ENCODE measurements at regions not wholly inside any gene's neighbourhood (a gene's known extent, or its start where the extent isn't known, plus 50 kb on each side); places are given as distances from the start of the nearest gene placed in this dataset.
A peak's percentile ranks its signal among the peaks of the same experiment; 100 is the strongest.

DNA sequence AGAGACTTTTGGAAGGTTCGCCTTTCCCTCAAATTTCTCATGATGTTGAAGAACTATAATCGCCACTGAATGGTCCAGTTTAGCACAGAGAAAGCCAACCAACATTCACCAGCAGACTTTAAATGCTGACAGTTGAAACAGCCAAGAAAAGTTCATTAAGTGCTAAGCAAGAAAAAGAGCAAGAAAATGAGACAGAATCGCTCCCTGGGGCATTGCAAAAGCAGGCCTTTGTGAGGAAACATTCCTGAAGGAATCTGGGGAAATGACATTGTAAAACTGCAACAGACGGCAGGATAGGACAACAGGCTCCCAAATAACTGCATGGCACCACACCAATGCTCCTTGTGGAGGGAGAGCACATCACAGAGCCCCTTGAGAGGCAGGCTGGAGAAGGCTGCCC, 269.3 kb upstream of the ID2 start:
- H3K4me1 ChIP-seq = peaks cover 0 to 55% (median 11%) of the 10 kb centered on the region in 12 donors
- H3K9me3 ChIP-seq = no peaks in the 10 kb centered on the region
- intact Hi-C loops (cut with DNase I) = no loop called here
- H3K27ac ChIP-seq = peak overlapping the region in 5 of 12 donors; percentile 30 to 51 (median 47)
- DNase-seq (peak in 1 of 5 donors; percentile 57), ATAC-seq (peak in 3 of 4 donors; percentile 21 to 46 (median 34))
- H3K36me3 ChIP-seq = no peaks in the 10 kb centered on the region
- 39 to 58% (median 55%) methylated on average over 4 of the region's 4 CpGs for WGBS, 4 donors
- TF ChIP-seq, protein P1, sequence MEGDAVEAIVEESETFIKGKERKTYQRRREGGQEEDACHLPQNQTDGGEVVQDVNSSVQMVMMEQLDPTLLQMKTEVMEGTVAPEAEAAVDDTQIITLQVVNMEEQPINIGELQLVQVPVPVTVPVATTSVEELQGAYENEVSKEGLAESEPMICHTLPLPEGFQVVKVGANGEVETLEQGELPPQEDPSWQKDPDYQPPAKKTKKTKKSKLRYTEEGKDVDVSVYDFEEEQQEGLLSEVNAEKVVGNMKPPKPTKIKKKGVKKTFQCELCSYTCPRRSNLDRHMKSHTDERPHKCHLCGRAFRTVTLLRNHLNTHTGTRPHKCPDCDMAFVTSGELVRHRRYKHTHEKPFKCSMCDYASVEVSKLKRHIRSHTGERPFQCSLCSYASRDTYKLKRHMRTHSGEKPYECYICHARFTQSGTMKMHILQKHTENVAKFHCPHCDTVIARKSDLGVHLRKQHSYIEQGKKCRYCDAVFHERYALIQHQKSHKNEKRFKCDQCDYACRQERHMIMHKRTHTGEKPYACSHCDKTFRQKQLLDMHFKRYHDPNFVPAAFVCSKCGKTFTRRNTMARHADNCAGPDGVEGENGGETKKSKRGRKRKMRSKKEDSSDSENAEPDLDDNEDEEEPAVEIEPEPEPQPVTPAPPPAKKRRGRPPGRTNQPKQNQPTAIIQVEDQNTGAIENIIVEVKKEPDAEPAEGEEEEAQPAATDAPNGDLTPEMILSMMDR (IDR thresholded peaks at IDR 0.05) = no peak
- TF ChIP-seq POLR2A (IDR thresholded peaks at IDR 0.05) = no peak
- H3K4me3 ChIP-seq = peak overlapping the region in 1 of 12 donors; percentile 9
- no peaks in the 10 kb centered on the region for H3K27me3 ChIP-seq

DNA sequence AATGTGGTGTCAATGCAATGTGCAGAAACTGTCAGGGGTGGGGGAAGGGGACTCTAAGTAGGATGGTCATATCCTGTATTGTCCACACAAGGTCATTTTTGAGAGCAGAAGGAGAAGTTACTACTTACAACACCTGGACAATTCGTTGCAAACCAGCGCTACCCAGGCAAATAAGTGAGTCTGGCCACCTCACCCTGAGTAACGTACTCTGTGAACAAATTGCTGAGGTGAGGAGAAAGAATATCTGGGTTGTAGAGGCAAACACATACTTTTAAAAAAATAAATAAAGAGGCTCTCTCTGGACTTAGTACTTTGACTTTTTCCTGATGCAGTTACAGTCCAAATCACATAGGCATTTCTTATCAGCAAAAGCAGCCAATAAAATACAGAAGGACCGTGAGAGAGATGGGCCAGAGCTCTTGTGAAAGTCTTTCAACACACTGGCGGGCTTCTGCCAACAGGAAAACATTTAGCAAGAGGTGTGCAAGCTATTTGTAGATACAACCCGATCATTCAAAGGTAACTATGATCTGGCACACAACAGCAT, 268.2 kb upstream of the ID2 start:
- Histone ChIP-seq H3K27ac (no peak overlapping the region), H3K36me3 (no peaks in the 10 kb centered on the region), H3K4me1 (peaks cover 0 to 55% (median 11%) of the 10 kb centered on the region in 12 donors), H3K27me3 (no peaks in the 10 kb centered on the region), H3K9me3 (no peaks in the 10 kb centered on the region), H3K4me3 (no peak overlapping the region)
- 53 to 63% (median 61%) methylated on average over 6 of the region's 6 CpGs for WGBS, 4 donors
- ATAC-seq = peak in 2 of 4 donors; percentile 40 to 41
- TF ChIP-seq, protein P1 (IDR thresholded peaks at IDR 0.05) = no peak
- no peak for TF ChIP-seq POLR2A (IDR thresholded peaks at IDR 0.05)
- intact Hi-C loops (cut with DNase I) = no loop called here
- peak in 1 of 5 donors; percentile 48 for DNase-seq

DNA sequence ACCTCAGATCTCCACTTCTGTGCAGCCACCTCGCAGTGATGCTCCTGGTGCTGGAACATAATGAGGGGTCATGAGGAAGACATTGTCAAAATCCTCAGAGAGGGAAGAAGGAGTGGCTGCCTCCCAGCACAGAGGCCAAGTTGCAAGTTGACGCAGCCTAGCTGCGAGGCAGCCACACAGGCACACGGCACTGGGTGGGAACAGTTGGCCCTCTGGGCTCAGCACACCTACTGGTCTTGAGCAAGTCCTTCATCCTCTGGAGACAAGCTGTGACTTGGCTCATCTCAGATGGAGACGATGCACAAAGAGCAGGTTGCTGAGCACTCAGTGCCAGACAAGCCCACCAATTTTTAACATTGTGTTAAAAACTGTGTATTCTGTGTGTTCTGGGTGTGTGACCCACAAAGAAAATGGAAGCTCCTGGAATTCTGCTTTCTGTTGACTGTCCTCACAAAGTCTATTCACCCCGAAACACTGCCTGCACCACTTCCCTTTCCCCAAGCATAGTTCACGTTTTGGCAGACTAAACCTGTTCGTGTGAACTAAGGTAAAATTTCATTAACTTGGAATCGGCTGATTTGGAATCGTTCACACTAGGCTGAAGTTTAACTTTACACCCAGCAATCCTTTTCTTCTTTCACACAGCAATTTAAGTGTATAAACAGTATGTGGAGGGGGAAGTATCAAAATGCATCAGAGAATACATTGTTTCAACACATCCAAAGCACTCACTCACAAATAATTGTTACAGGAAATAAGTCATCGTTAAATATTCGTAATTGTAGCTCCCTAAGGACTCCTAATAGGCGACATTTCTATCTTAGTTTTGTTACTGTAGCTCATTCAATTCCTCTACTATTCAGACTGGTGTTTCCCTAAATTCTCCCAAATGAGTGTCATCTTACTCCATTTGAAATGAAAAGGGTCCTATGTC, 266.6 kb upstream of the ID2 start:
- Histone ChIP-seq H3K9me3 (no peaks in the 10 kb centered on the region), H3K4me1 (peaks cover 0 to 41% (median 10%) of the 10 kb centered on the region in 12 donors), H3K27ac (peak overlapping the region in 1 of 12 donors; percentile 24), H3K27me3 (no peaks in the 10 kb centered on the region), H3K36me3 (no peaks in the 10 kb centered on the region), H3K4me3 (no peak overlapping the region)
- TF ChIP-seq, protein P1 (IDR thresholded peaks at IDR 0.05) = no peak
- TF ChIP-seq POLR2A (IDR thresholded peaks at IDR 0.05) = no peak
- DNase-seq = no peak
- intact Hi-C loops (cut with DNase I) = no loop called here
- no peak for ATAC-seq
- WGBS, 4 donors = 79 to 85% (median 83%) methylated on average over 12 to 13 of the region's 13 CpGs

DNA sequence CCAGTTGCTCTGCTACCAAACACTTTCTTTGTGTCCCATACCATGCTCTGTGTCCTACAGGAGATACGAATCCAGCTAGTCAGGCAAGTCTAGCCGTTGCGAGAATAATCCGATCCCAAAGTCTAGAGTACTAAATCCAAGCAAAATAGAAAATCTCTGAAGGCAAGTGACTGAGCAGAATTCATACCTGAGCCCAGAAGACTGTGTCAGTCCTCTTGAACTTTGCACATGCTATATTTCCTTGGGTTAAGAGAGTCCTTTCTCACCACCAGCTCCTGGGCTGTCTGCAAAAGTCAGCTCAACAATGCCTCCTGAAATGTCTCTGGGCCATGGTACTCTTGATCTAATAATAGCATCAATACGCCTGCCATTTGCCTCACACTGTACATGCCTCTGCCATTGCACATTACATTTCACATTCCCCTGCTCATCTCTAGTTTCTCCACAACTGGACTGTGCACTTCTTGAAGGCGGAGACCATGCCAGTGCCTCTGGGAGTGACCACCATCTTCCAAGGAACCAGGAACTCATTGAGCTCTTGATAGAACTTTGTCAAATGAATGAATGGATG, 265.8 kb upstream of the ID2 start:
- no peak overlapping the region for H3K27ac ChIP-seq
- peak in 2 of 4 donors; percentile 33 to 50 for ATAC-seq
- H3K4me1 ChIP-seq = peaks cover 0 to 41% (median 10%) of the 10 kb centered on the region in 12 donors
- no peak overlapping the region for H3K4me3 ChIP-seq
- WGBS, 4 donors = 91 to 93% (median 91%) methylated on average over 6 of the region's 6 CpGs
- DNase-seq = no peak
- no peaks in the 10 kb centered on the region for H3K36me3 ChIP-seq
- TF ChIP-seq, protein P1 (IDR thresholded peaks at IDR 0.05) = no peak
- TF ChIP-seq POLR2A (IDR thresholded peaks at IDR 0.05) = no peak
- intact Hi-C loops (cut with DNase I) = no loop called here
- no peaks in the 10 kb centered on the region for H3K9me3 ChIP-seq
- H3K27me3 ChIP-seq = no peaks in the 10 kb centered on the region

Data from heart left ventricle (tissue), 16 donors.